ENCODE measurements at regions not wholly inside any gene's neighbourhood (a gene's known extent, or its start where the extent isn't known, plus 50 kb on each side); places are given as distances from the start of the nearest gene placed in this dataset.

DNA sequence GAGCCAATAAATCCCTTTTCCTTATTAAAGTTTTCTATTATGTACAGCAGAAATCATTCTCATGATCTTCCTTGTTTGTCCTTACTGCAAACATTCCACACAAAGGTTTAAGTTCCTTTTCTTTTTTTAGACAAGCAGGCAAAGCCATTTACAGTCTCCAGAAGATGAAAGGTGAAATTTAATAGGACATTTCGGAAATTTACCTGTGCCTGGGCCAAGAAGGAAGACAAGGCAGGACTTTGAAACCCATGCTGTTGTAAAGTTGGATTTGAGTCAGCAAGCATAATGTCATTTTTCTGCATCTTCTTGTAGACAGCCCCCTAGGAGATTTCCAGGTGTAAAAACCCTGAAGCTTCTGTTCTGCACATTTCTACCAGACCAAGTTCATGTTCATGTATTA is 188.1 kb downstream of the PAPSS1 start (continued):
- TF ChIP-seq, protein P1, sequence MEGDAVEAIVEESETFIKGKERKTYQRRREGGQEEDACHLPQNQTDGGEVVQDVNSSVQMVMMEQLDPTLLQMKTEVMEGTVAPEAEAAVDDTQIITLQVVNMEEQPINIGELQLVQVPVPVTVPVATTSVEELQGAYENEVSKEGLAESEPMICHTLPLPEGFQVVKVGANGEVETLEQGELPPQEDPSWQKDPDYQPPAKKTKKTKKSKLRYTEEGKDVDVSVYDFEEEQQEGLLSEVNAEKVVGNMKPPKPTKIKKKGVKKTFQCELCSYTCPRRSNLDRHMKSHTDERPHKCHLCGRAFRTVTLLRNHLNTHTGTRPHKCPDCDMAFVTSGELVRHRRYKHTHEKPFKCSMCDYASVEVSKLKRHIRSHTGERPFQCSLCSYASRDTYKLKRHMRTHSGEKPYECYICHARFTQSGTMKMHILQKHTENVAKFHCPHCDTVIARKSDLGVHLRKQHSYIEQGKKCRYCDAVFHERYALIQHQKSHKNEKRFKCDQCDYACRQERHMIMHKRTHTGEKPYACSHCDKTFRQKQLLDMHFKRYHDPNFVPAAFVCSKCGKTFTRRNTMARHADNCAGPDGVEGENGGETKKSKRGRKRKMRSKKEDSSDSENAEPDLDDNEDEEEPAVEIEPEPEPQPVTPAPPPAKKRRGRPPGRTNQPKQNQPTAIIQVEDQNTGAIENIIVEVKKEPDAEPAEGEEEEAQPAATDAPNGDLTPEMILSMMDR (conservative IDR thresholded peaks at IDR 0.05; ENCODE audit: low read depth in 2 of 2), result no peak
- no peak for TF ChIP-seq EZH2phosphoT487 (IDR thresholded peaks at IDR 0.05; ENCODE audit: unreplicated experiment)

DNA sequence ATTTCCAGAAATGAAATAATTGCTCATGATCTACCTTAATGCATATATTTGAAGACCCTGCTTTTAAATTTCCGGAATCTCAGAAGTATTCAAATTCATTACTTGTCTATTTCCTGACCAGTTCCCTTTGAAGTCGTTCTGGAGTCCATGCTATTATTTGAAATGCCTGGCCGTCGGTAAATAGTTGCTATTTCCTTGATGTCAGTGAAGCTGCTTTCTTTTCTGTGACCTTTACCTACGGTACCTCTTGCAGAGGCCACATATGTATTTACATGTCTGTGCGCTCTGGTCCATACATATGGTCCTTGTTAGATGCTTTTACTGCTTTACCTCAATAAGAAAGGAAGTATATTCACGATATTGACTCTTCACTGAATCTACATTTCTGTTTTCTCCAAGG is 199.7 kb downstream of the PAPSS1 start:
- H3K27me3 Mint-ChIP-seq (ENCODE audit: insufficient read depth, low read depth, poor library complexity), result no peaks in the 10 kb centered on the region
- Histone ChIP-seq H3K79me2 (replicated peaks; ENCODE audit: insufficient read depth) (no peaks in the 10 kb centered on the region), H3K27ac (ENCODE audit: low read depth) (no peak overlapping the region), H3K4me3 (no peak overlapping the region), H3F3A (replicated peaks; ENCODE audit: low read depth) (no peaks in the 10 kb centered on the region), H3K27me3 (ENCODE audit: insufficient read depth) (no peaks in the 10 kb centered on the region), H3K36me3 (ENCODE audit: insufficient read depth) (no peaks in the 10 kb centered on the region), H2AFZ (no peak overlapping the region), H4K20me1 (replicated peaks; ENCODE audit: insufficient read depth) (no peaks in the 10 kb centered on the region), H3K4me2 (no peak overlapping the region), H3K4me1 (ENCODE audit: insufficient read depth) (no peaks in the 10 kb centered on the region), H3K9me2 (ENCODE audit: insufficient read depth) (no peaks in the 10 kb centered on the region)
- peaks cover 18% of the 10 kb centered on the region; the same call in 2 of the 3 replicates for H3K36me3 Mint-ChIP-seq (ENCODE audit: low read depth)
- peaks cover 21% of the 10 kb centered on the region for H3K9me3 Mint-ChIP-seq
- no peak for DNase-seq (ENCODE audit: low spot score)
- H3K4me1 Mint-ChIP-seq, result no peaks in the 10 kb centered on the region
- ATAC-seq, result no peak
- no peak overlapping the region for H3K4me3 Mint-ChIP-seq
- no peak overlapping the region for H3K27ac Mint-ChIP-seq
- TF ChIP-seq STAT1 (IDR thresholded peaks at IDR 0.05; ENCODE audit: unreplicated experiment) (no peak), NANOG (IDR thresholded peaks at IDR 0.05; ENCODE audit: borderline replicate concordance) (no peak), EZH2 (IDR thresholded peaks at IDR 0.05; ENCODE audit: low read depth, unreplicated experiment) (no peak), ZNF114 (CRISPR knock-in tag; IDR thresholded peaks at IDR 0.05) (no peak), EZH2phosphoT487 (IDR thresholded peaks at IDR 0.05; ENCODE audit: unreplicated experiment) (no peak), CREB1 (CRISPR knock-in tag; IDR thresholded peaks at IDR 0.05; ENCODE audit: low read depth) (no peak)
- TF ChIP-seq, protein P1 (conservative IDR thresholded peaks at IDR 0.05; ENCODE audit: low read depth in 2 of 2), result no peak
- TF ChIP-seq, protein P2, sequence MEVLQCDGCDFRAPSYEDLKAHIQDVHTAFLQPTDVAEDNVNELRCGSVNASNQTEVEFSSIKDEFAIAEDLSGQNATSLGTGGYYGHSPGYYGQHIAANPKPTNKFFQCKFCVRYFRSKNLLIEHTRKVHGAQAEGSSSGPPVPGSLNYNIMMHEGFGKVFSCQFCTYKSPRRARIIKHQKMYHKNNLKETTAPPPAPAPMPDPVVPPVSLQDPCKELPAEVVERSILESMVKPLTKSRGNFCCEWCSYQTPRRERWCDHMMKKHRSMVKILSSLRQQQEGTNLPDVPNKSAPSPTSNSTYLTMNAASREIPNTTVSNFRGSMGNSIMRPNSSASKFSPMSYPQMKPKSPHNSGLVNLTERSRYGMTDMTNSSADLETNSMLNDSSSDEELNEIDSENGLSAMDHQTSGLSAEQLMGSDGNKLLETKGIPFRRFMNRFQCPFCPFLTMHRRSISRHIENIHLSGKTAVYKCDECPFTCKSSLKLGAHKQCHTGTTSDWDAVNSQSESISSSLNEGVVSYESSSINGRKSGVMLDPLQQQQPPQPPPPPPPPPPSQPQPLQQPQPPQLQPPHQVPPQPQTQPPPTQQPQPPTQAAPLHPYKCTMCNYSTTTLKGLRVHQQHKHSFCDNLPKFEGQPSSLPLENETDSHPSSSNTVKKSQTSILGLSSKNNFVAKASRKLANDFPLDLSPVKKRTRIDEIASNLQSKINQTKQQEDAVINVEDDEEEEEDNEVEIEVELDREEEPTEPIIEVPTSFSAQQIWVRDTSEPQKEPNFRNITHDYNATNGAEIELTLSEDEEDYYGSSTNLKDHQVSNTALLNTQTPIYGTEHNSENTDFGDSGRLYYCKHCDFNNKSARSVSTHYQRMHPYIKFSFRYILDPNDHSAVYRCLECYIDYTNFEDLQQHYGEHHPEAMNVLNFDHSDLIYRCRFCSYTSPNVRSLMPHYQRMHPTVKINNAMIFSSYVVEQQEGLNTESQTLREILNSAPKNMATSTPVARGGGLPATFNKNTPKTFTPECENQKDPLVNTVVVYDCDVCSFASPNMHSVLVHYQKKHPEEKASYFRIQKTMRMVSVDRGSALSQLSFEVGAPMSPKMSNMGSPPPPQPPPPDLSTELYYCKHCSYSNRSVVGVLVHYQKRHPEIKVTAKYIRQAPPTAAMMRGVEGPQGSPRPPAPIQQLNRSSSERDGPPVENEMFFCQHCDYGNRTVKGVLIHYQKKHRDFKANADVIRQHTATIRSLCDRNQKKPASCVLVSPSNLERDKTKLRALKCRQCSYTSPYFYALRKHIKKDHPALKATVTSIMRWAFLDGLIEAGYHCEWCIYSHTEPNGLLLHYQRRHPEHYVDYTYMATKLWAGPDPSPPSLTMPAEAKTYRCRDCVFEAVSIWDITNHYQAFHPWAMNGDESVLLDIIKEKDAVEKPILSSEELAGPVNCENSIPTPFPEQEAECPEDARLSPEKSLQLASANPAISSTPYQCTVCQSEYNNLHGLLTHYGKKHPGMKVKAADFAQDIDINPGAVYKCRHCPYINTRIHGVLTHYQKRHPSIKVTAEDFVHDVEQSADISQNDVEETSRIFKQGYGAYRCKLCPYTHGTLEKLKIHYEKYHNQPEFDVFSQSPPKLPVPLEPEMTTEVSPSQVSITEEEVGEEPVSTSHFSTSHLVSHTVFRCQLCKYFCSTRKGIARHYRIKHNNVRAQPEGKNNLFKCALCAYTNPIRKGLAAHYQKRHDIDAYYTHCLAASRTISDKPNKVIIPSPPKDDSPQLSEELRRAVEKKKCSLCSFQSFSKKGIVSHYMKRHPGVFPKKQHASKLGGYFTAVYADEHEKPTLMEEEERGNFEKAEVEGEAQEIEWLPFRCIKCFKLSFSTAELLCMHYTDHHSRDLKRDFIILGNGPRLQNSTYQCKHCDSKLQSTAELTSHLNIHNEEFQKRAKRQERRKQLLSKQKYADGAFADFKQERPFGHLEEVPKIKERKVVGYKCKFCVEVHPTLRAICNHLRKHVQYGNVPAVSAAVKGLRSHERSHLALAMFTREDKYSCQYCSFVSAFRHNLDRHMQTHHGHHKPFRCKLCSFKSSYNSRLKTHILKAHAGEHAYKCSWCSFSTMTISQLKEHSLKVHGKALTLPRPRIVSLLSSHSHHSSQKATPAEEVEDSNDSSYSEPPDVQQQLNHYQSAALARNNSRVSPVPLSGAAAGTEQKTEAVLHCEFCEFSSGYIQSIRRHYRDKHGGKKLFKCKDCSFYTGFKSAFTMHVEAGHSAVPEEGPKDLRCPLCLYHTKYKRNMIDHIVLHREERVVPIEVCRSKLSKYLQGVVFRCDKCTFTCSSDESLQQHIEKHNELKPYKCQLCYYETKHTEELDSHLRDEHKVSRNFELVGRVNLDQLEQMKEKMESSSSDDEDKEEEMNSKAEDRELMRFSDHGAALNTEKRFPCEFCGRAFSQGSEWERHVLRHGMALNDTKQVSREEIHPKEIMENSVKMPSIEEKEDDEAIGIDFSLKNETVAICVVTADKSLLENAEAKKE (CRISPR knock-in tag; IDR thresholded peaks at IDR 0.05), result no peak
- TF ChIP-seq, protein P3, sequence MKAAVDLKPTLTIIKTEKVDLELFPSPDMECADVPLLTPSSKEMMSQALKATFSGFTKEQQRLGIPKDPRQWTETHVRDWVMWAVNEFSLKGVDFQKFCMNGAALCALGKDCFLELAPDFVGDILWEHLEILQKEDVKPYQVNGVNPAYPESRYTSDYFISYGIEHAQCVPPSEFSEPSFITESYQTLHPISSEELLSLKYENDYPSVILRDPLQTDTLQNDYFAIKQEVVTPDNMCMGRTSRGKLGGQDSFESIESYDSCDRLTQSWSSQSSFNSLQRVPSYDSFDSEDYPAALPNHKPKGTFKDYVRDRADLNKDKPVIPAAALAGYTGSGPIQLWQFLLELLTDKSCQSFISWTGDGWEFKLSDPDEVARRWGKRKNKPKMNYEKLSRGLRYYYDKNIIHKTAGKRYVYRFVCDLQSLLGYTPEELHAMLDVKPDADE (IDR thresholded peaks at IDR 0.05), result no peak
- TF ChIP-seq, protein P4, sequence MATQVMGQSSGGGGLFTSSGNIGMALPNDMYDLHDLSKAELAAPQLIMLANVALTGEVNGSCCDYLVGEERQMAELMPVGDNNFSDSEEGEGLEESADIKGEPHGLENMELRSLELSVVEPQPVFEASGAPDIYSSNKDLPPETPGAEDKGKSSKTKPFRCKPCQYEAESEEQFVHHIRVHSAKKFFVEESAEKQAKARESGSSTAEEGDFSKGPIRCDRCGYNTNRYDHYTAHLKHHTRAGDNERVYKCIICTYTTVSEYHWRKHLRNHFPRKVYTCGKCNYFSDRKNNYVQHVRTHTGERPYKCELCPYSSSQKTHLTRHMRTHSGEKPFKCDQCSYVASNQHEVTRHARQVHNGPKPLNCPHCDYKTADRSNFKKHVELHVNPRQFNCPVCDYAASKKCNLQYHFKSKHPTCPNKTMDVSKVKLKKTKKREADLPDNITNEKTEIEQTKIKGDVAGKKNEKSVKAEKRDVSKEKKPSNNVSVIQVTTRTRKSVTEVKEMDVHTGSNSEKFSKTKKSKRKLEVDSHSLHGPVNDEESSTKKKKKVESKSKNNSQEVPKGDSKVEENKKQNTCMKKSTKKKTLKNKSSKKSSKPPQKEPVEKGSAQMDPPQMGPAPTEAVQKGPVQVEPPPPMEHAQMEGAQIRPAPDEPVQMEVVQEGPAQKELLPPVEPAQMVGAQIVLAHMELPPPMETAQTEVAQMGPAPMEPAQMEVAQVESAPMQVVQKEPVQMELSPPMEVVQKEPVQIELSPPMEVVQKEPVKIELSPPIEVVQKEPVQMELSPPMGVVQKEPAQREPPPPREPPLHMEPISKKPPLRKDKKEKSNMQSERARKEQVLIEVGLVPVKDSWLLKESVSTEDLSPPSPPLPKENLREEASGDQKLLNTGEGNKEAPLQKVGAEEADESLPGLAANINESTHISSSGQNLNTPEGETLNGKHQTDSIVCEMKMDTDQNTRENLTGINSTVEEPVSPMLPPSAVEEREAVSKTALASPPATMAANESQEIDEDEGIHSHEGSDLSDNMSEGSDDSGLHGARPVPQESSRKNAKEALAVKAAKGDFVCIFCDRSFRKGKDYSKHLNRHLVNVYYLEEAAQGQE (IDR thresholded peaks at IDR 0.05; ENCODE audit: unreplicated experiment), result no peak

Data from GM23338 (cell line).